ENCODE measurements at regions not wholly inside any gene's neighbourhood (a gene's known extent, or its start where the extent isn't known, plus 50 kb on each side); places are given as distances from the start of the nearest gene placed in this dataset.

DNA sequence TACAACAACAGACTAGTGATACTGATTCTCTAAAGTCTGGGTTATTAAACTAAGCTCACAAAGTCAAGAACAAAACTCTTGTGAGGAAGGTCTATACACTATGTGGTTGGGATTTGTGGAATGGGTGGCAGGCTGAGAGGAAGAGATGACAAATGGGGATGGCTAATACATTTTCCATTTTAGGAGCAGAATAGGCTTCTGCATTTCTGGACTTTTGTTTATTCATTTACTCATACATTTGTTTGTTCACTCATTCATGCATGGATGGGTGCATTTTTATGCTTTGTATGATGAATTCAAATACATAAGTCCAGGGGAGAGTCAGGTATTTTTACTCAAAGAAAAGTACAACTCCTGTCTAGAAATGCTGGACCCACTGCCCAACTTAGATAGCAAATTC, 637.4 kb upstream of the CDH2 start:
- TF ChIP-seq, protein P1, sequence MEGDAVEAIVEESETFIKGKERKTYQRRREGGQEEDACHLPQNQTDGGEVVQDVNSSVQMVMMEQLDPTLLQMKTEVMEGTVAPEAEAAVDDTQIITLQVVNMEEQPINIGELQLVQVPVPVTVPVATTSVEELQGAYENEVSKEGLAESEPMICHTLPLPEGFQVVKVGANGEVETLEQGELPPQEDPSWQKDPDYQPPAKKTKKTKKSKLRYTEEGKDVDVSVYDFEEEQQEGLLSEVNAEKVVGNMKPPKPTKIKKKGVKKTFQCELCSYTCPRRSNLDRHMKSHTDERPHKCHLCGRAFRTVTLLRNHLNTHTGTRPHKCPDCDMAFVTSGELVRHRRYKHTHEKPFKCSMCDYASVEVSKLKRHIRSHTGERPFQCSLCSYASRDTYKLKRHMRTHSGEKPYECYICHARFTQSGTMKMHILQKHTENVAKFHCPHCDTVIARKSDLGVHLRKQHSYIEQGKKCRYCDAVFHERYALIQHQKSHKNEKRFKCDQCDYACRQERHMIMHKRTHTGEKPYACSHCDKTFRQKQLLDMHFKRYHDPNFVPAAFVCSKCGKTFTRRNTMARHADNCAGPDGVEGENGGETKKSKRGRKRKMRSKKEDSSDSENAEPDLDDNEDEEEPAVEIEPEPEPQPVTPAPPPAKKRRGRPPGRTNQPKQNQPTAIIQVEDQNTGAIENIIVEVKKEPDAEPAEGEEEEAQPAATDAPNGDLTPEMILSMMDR (IDR thresholded peaks at IDR 0.05), result no peak
- no peak for TF ChIP-seq POLR2A (IDR thresholded peaks at IDR 0.05)

Measured in body of pancreas (tissue), 4 donors.